ENCODE measurements at regions not wholly inside any gene's neighbourhood (a gene's known extent, or its start where the extent isn't known, plus 50 kb on each side); places are given as distances from the start of the nearest gene placed in this dataset.

DNA sequence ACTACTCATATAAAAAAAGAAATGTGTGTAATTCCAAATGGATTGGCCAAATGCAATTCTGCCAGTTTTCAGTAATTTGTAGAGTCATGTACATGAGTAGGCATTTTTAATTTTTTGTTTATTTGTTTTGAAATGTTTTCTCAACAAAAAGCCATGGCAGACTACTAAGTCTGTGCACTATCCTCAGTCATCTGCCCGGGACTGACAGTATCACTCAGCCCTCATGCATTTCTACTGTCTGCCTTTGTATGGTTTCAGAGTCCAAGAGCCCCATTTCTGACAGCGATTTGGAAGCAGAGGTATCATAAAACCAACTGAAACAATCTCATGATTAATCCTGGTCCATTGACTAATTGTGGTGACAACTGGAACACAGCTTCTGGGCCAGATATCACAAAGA lies 109.9 kb upstream of the NYAP2 start:
- TF ChIP-seq, protein P1, sequence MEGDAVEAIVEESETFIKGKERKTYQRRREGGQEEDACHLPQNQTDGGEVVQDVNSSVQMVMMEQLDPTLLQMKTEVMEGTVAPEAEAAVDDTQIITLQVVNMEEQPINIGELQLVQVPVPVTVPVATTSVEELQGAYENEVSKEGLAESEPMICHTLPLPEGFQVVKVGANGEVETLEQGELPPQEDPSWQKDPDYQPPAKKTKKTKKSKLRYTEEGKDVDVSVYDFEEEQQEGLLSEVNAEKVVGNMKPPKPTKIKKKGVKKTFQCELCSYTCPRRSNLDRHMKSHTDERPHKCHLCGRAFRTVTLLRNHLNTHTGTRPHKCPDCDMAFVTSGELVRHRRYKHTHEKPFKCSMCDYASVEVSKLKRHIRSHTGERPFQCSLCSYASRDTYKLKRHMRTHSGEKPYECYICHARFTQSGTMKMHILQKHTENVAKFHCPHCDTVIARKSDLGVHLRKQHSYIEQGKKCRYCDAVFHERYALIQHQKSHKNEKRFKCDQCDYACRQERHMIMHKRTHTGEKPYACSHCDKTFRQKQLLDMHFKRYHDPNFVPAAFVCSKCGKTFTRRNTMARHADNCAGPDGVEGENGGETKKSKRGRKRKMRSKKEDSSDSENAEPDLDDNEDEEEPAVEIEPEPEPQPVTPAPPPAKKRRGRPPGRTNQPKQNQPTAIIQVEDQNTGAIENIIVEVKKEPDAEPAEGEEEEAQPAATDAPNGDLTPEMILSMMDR (IDR thresholded peaks at IDR 0.05; ENCODE audit: insufficient read depth, low read length) = no peak
- TF ChIP-seq REST (IDR thresholded peaks at IDR 0.05; ENCODE audit: insufficient replicate concordance, low read depth) = no peak
- no peak for TF ChIP-seq POLR2AphosphoS5 (IDR thresholded peaks at IDR 0.05; ENCODE audit: low read depth)
- TF ChIP-seq GABPA (IDR thresholded peaks at IDR 0.05; ENCODE audit: low read depth) = no peak
